Astrocyte of the spinal cord (primary cell): ENCODE measurements at regions not wholly inside any gene's neighbourhood (a gene's known extent, or its start where the extent isn't known, plus 50 kb on each side); places are given as distances from the start of the nearest gene placed in this dataset.
"Not testable (repeated sequence)": the region's sequence is repeated elsewhere in the genome, so short reads cannot be mapped to it uniquely, and the experiment has no call there.

Source experiments
- DNase-seq: peaks from one replicate; pipeline ENCODE4 v3.0.0; 2011; ENCODE audit warnings: low read depth, low spot score
- H3K4me3 ChIP-seq: 2 replicates; pipeline ENCODE4 v1.5.1; 2011; ENCODE audit warnings: low read depth, mild to moderate bottlenecking, low read length, moderate library complexity
- CTCF ChIP-seq: IDR thresholded peaks from 2 replicates; pipeline ENCODE4 v1.5.1; 2012; ENCODE audit warnings: low read depth, mild to moderate bottlenecking, low read length, inconsistent platforms
- in situ Hi-C: cut with HindIII; loops from 2 replicates; pipeline ENCODE4 v1.10.0; 2017; ENCODE audit warnings: low sequenced_read_pairs

GRCh38 chr11:109519253-109519652 is 97.3 kb downstream of the C11orf87 start:
- DNase-seq = no peak
- in situ Hi-C loops = no loop called here
- no peak for TF ChIP-seq CTCF
- H3K4me3 ChIP-seq = no peak overlapping the region

GRCh38 chr11:109521571-109522086 is 99.6 kb downstream of the C11orf87 start:
- in situ Hi-C loops = no loop called here

GRCh38 chr11:109522116-109522755 is 100.2 kb downstream of the C11orf87 start:
- in situ Hi-C loops = no loop called here
- no peak overlapping the region for H3K4me3 ChIP-seq
- no peak for TF ChIP-seq CTCF
- no peak for DNase-seq

More at GRCh38 chr11:109521571-109522086, 99.6 kb downstream of the C11orf87 start:
- no peak for TF ChIP-seq CTCF
- H3K4me3 ChIP-seq = no peak overlapping the region
- DNase-seq = no peak

GRCh38 chr11:109525636-109526035 is 103.6 kb downstream of the C11orf87 start:
- in situ Hi-C loops, DNase-seq, H3K4me3 ChIP-seq: not testable (repeated sequence)

GRCh38 chr11:109526061-109526460 is 104.1 kb downstream of the C11orf87 start:
- in situ Hi-C loops = no loop called here
- no peak for TF ChIP-seq CTCF
- no peak overlapping the region for H3K4me3 ChIP-seq
- DNase-seq = no peak

GRCh38 chr11:109526931-109527330 is 104.9 kb downstream of the C11orf87 start:
- DNase-seq = no peak
- TF ChIP-seq CTCF = no peak
- H3K4me3 ChIP-seq = no peak overlapping the region
- in situ Hi-C loops = no loop called here

GRCh38 chr11:109527496-109527895 is 105.5 kb downstream of the C11orf87 start:
- in situ Hi-C loops = no loop called here
- TF ChIP-seq CTCF = no peak
- no peak for DNase-seq
- no peak overlapping the region for H3K4me3 ChIP-seq
